Lung (tissue), 11 donors: ENCODE measurements at regions not wholly inside any gene's neighbourhood (a gene's known extent, or its start where the extent isn't known, plus 50 kb on each side); places are given as distances from the start of the nearest gene placed in this dataset.

ENCODE experiments used
- ATAC-seq: fragments of 200-7000 bp; cut with Tn5 transposase; one replicate; pipeline ENCODE4 v1.9.1; 2020; ENCODE audit warnings: moderate number of reproducible peaks; ENCODE audit not compliant: insufficient read depth, low FRiP score
- DNase-seq, 3 donors: peaks; one replicate each; pipeline ENCODE4 v3.0.0-alpha.2; 2013 to 2017
- H3K27ac ChIP-seq, 2 donors: one replicate each; pipeline ENCODE4 v1.5.1; 2013; ENCODE audit warnings: mild to moderate bottlenecking in 2 of 2, moderate library complexity in 2 of 2, control low read depth in 1 of 2, inconsistent platforms in 1 of 2, low read depth in 1 of 2, low read length in 1 of 2
- H3K27me3 ChIP-seq, 3 donors: one replicate each; pipeline ENCODE4 v1.5.1; 2013; ENCODE audit warnings: low read length in 2 of 3; ENCODE audit not compliant: control insufficient read depth in 3 of 3, insufficient read depth in 3 of 3
- H3K36me3 ChIP-seq, 4 donors: one replicate each; pipeline ENCODE4 v1.5.1; 2013; ENCODE audit warnings: low read length in 4 of 4, mild to moderate bottlenecking in 1 of 4, moderate library complexity in 1 of 4; ENCODE audit not compliant: control insufficient read depth in 4 of 4, insufficient read depth in 4 of 4
- H3K4me1 ChIP-seq, 5 donors: one replicate each; pipeline ENCODE4 v1.5.1; 2013; ENCODE audit warnings: low read length in 5 of 5, mild to moderate bottlenecking in 2 of 5, moderate library complexity in 1 of 5; ENCODE audit not compliant: control insufficient read depth in 5 of 5, insufficient read depth in 5 of 5
- H3K4me3 ChIP-seq: one replicate; pipeline ENCODE4 v1.5.1; 2013; ENCODE audit warnings: mild to moderate bottlenecking, control low read depth, moderate library complexity
- H3K9ac ChIP-seq, 2 donors: one replicate each; pipeline ENCODE4 v1.5.1; 2013; ENCODE audit warnings: low read length in 2 of 2, control low read depth in 1 of 2; ENCODE audit not compliant: insufficient read depth in 1 of 2
- H3K9me3 ChIP-seq, 4 donors: one replicate each; pipeline ENCODE4 v1.5.1; 2013; ENCODE audit warnings: low read length in 3 of 4, mild to moderate bottlenecking in 1 of 4, moderate library complexity in 1 of 4; ENCODE audit not compliant: control insufficient read depth in 4 of 4, insufficient read depth in 3 of 4
- WGBS, 2 donors: extraction: QIAGEN DNeasy Blood & Tissue Kit; methylation state at CpG; one replicate each; pipeline ENCODE4 v1.1.7; 2013; 5-methylcytosine and 5-hydroxymethylcytosine counted together
- TF ChIP-seq, protein P1 (sequence below): IDR thresholded peaks from 2 replicates; pipeline ENCODE4 v1.5.1; 2012; ENCODE audit warnings: mild to moderate bottlenecking; ENCODE audit errors: control extremely low read depth, extremely low read depth
- donor health status: control.
- donor health status: control.
- donor health status: Bipolar disorder and iron deficiency.
- donor health status: healthy.
- donor health status: DM: yes; HTN: yes; CAD: no.

DNA sequence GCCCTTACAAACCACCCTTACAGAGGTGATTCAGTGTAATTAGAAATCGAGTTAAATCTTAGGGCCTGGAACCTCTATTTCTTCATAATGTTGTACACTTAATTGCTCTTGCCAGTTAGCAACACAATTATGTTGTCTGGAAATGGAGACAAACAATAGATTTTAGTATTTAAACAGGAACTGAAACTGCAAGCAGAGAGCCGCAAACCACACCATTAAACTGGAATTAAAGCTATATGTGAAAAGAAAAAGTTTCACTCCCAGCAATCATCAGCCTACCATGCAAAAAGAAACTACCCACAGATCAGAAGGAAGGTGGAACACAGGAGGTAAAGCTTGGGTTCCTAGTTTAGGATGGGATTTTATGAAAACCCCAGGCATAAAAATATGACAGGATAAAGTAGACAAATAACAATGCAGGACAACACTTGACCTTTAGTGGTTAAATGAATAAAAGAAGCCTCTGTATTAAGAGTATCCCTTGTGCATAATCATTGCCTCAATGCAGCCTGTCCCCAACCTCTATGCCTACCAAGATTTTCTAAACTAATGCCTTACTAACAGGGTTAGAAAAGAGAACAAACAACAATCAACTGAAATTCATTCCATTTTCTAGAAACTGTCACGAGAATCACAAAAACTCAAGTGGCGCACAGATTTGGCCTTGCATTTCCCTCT, 304.3 kb upstream of the ESRRG start:
- peaks cover 0 to 7% (median 0%) of the 10 kb centered on the region in 5 donors for H3K4me1 ChIP-seq
- no peaks in the 10 kb centered on the region for H3K9me3 ChIP-seq
- DNase-seq (no peak), ATAC-seq (no peak)
- H3K36me3 ChIP-seq = no peaks in the 10 kb centered on the region
- TF ChIP-seq, protein P1, sequence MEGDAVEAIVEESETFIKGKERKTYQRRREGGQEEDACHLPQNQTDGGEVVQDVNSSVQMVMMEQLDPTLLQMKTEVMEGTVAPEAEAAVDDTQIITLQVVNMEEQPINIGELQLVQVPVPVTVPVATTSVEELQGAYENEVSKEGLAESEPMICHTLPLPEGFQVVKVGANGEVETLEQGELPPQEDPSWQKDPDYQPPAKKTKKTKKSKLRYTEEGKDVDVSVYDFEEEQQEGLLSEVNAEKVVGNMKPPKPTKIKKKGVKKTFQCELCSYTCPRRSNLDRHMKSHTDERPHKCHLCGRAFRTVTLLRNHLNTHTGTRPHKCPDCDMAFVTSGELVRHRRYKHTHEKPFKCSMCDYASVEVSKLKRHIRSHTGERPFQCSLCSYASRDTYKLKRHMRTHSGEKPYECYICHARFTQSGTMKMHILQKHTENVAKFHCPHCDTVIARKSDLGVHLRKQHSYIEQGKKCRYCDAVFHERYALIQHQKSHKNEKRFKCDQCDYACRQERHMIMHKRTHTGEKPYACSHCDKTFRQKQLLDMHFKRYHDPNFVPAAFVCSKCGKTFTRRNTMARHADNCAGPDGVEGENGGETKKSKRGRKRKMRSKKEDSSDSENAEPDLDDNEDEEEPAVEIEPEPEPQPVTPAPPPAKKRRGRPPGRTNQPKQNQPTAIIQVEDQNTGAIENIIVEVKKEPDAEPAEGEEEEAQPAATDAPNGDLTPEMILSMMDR = no peak
- WGBS, 2 donors = 73 to 76% methylated on average over 4 of the region's 4 CpGs
- H3K27ac ChIP-seq = no peak overlapping the region
- no peak overlapping the region for H3K9ac ChIP-seq
- no peaks in the 10 kb centered on the region for H3K27me3 ChIP-seq
- H3K4me3 ChIP-seq = no peak overlapping the region

DNA sequence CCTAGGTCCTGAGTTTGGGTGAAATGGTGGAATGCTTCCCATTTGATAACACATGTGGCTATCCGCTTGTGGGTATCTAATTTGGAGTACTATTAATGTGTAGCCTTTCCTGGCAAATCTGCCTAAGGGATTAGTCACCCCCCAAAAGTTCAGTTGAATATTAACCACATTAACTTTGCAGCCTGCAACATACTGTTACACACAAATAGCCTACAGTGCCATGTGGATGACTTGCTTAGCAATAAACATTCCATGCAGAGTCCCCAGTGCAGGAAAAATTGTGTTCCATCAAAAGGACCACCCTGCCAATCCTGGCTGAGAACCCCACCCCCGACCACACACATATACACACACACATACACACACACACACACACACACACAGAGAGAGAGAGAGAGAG, 303.3 kb upstream of the ESRRG start:
- TF ChIP-seq, protein P1 = no peak
- no peak for ATAC-seq
- Histone ChIP-seq H3K4me1 (peaks cover 0 to 11% (median 2%) of the 10 kb centered on the region in 5 donors), H3K4me3 (no peak overlapping the region), H3K9ac (no peak overlapping the region), H3K36me3 (no peaks in the 10 kb centered on the region), H3K9me3 (peaks cover 0 to 1% (median 0%) of the 10 kb centered on the region in 4 donors), H3K27me3 (no peaks in the 10 kb centered on the region), H3K27ac (no peak overlapping the region)
- WGBS, 2 donors = 79 to 86% methylated on average over 2 of the region's 2 CpGs
- DNase-seq = no peak

DNA sequence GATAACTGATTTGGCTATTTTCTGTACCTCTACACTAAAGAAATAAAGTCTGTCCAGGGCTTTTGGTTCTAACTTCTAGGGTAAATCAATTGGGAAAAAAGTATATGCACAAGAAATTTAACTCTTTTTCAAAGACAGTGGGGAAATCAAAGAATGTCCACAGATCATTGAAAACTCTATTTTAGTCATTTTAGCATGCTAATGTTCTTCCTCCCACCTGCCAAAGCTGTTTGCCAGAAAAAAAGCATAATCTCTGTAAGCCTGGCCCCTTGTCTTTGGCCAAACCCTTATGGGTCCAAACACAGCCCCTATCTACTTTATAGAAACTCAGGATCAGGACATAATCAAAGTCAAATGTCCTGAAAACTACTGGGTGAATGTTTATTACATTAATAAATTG, 302.2 kb upstream of the ESRRG start:
- no peak overlapping the region for H3K4me3 ChIP-seq
- H3K27ac ChIP-seq = no peak overlapping the region
- H3K4me1 ChIP-seq = peaks cover 0 to 17% (median 3%) of the 10 kb centered on the region in 5 donors
- ATAC-seq (no peak), DNase-seq (no peak)
- TF ChIP-seq, protein P1 = no peak
- H3K27me3 ChIP-seq = no peaks in the 10 kb centered on the region
- no peaks in the 10 kb centered on the region for H3K36me3 ChIP-seq
- H3K9ac ChIP-seq = no peak overlapping the region
- H3K9me3 ChIP-seq = peaks cover 0 to 1% (median 0%) of the 10 kb centered on the region in 4 donors

DNA sequence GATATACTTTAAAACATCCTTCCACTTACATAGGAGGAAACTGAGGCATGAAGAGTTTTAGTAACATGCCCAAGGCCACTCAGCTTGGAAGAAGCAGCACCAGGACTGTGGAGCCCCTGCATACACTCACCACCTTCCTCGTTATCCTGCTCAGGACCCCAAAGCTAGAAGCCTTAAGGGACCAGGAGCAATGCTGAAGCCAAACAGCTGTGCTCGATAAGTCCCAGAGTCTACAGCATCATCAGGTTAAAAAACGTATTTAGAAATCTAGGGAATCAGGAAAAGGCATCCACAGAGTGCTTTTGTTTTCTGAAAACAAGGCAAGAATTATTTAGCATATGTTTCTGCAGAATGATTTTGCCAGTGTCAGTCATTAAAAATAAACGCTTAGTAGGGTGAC, 301.7 kb upstream of the ESRRG start:
- 85 to 88% methylated on average over 4 of the region's 4 CpGs for WGBS, 2 donors
- Histone ChIP-seq H3K36me3 (no peaks in the 10 kb centered on the region), H3K27ac (no peak overlapping the region), H3K9me3 (peaks cover 0 to 1% (median 0%) of the 10 kb centered on the region in 4 donors), H3K27me3 (no peaks in the 10 kb centered on the region), H3K4me1 (peaks cover 0 to 17% (median 3%) of the 10 kb centered on the region in 5 donors), H3K9ac (no peak overlapping the region), H3K4me3 (no peak overlapping the region)
- TF ChIP-seq, protein P1 = no peak
- ATAC-seq = no peak
- no peak for DNase-seq
